ENCODE measurements at regions not wholly inside any gene's neighbourhood (a gene's known extent, or its start where the extent isn't known, plus 50 kb on each side); places are given as distances from the start of the nearest gene placed in this dataset.

GRCh38 chr15:95715116-95715903 is 615.2 kb upstream of the NR2F2 start:
- Histone ChIP-seq H3K4me3 (ENCODE audit: low read depth in 2 of 2, low read length in 1 of 2) (no peak overlapping the region), H3K9me3 (peaks cover 5% of the 10 kb centered on the region; the same call in 1 of the 2 replicates), H3K9ac (no peak overlapping the region), H3K36me3 (replicated peaks in 1 of 2; ENCODE audit: control insufficient read depth in 1 of 2, insufficient read depth in 2 of 2, low read length in 1 of 2) (no peaks in the 10 kb centered on the region), H3K4me1 (ENCODE audit: control insufficient read depth in 1 of 2, insufficient read depth in 2 of 2, low read depth in 1 of 2, low read length in 1 of 2) (no peaks in the 10 kb centered on the region), H3K4me2 (no peak overlapping the region), H3K27ac (ENCODE audit: low read depth in 2 of 2, low read length in 1 of 2) (no peak overlapping the region), H3K79me2 (ENCODE audit: insufficient read depth) (no peaks in the 10 kb centered on the region), H2AFZ (ENCODE audit: low read depth) (no peak overlapping the region), H3K9me2 (no peaks in the 10 kb centered on the region), H4K20me1 (ENCODE audit: insufficient read depth) (no peaks in the 10 kb centered on the region), H3K27me3 (ENCODE audit: insufficient read depth) (no peaks in the 10 kb centered on the region), H3F3A (replicated peaks; ENCODE audit: insufficient read depth) (no peaks in the 10 kb centered on the region)
- WGBS (ENCODE audit: low lambda C conversion rate) = 4% methylated on average over 3 of the region's 3 CpGs
- no peak for TF ChIP-seq RFX5 (IDR thresholded peaks at IDR 0.05; ENCODE audit: low read length)
- no peak for TF ChIP-seq REST (IDR thresholded peaks at IDR 0.05; ENCODE audit: low read depth, low read length)
- TF ChIP-seq FOXJ3 (CRISPR knock-in tag; IDR thresholded peaks at IDR 0.05) = no peak
- TF ChIP-seq TAF1 (IDR thresholded peaks at IDR 0.05; ENCODE audit: borderline replicate concordance, low read depth, low read length) = no peak
- no peak for TF ChIP-seq IRF3 (IDR thresholded peaks at IDR 0.05; ENCODE audit: low read depth, low read length)
- TF ChIP-seq YY1 (IDR thresholded peaks at IDR 0.05; ENCODE audit: low read depth) = no peak
- TF ChIP-seq USF2 (IDR thresholded peaks at IDR 0.05; ENCODE audit: borderline replicate concordance, low read depth, low read length) = no peak
- no peak for TF ChIP-seq TEAD4 (IDR thresholded peaks at IDR 0.05; ENCODE audit: borderline replicate concordance, insufficient read depth)
- TF ChIP-seq JUND (IDR thresholded peaks at IDR 0.05) = no peak
- no peak for TF ChIP-seq MEF2A (IDR thresholded peaks at IDR 0.05; ENCODE audit: borderline replicate concordance, low read depth)
- TF ChIP-seq MAX (IDR thresholded peaks at IDR 0.05; ENCODE audit: low read depth) = no peak
- TF ChIP-seq ELF1 (IDR thresholded peaks at IDR 0.05) = no peak
- TF ChIP-seq CTCF (IDR thresholded peaks at IDR 0.05) = no peak
- no peak for TF ChIP-seq RXRA (IDR thresholded peaks at IDR 0.05; ENCODE audit: borderline replicate concordance, low read depth)
- CTCF ChIA-PET = no interaction called here
- DNase-seq = no peak
- POLR2A ChIA-PET = no interaction called here
